HCT116 (cell line): ENCODE measurements at regions not wholly inside any gene's neighbourhood (a gene's known extent, or its start where the extent isn't known, plus 50 kb on each side); places are given as distances from the start of the nearest gene placed in this dataset.

ENCODE experiments used
- ATAC-seq: fragments of 200-7000 bp; cut with Tn5 transposase; 2 replicates; pipeline ENCODE4 v1.9.1; 2020; ENCODE audit warnings: mild to moderate bottlenecking, moderate library complexity
- BruUV-seq: library from RNA; stranded (reverse); fragments of 400-500 nt; replicated peaks from 2 replicates; lab custom pipeline; 2021; lab: Mats Ljungman, UMichigan
- CTCF ChIA-PET: fragments of 300-600 bp; sonication (Branson Sonifier 250); formaldehyde crosslinking; loops from one replicate; lab custom pipeline; 2021; ENCODE audit warnings: antibody characterized with exemption; lab: Charles Lee
- POLR2A ChIA-PET: fragments of 300-600, 350-600 bp; sonication (Branson Sonifier 250); formaldehyde crosslinking; loops from one replicate; lab custom pipeline; 2021; ENCODE audit warnings: antibody characterized with exemption; lab: Charles Lee
- RAD21 ChIA-PET, 2 experiments: fragments of 300-600 bp; sonication (Branson Sonifier 250); formaldehyde crosslinking; loops; one replicate each; lab custom pipeline; 2023; ENCODE audit warnings: low total read pairs in 2 of 2; ENCODE audit not compliant: uncharacterized antibody in 2 of 2, unreplicated experiment in 2 of 2, low non-redundant PET in 1 of 2; lab: Charles Lee
- DNase-seq: peaks from one replicate; pipeline ENCODE4 v3.0.0-alpha.2; 2010; ENCODE audit warnings: low read depth, low spot score
- H2AFZ ChIP-seq: fragments of 200-600 bp; shearing (Covaris generic), sonication (generic); 2 replicates; pipeline ENCODE4 v1.6.1; 2017; ENCODE audit warnings: low read depth, mixed run types, mixed read lengths, antibody characterized with exemption, low read length; ENCODE audit not compliant: poor library complexity, severe bottlenecking
- H3K27ac ChIP-seq: 2 replicates; pipeline ENCODE4 v1.5.1; 2012; ENCODE audit warnings: low read depth, low read length
- H3K27me3 ChIP-seq: fragments of 200-600 bp; sonication (generic); 2 replicates; pipeline ENCODE4 v1.6.1; 2016; ENCODE audit warnings: mixed run types, low read length, mixed read lengths; ENCODE audit not compliant: insufficient read depth
- H3K36me3 ChIP-seq, 2 experiments: fragments of 200-500 bp in 1 of 2; fragments of 200-600 bp in 1 of 2; sonication (Bioruptor generic) in 1 of 2; sonication (generic) in 1 of 2; 2 replicates each; pipeline versions ENCODE4 v1.5.1 to v1.6.1; 2014 to 2016; ENCODE audit warnings: low read length in 2 of 2, inconsistent platforms in 1 of 2, mixed read lengths in 1 of 2, mixed run types in 1 of 2; ENCODE audit not compliant: insufficient read depth in 2 of 2, control insufficient read depth in 1 of 2
- H3K4me1 ChIP-seq, 2 experiments: fragments of 200-600 bp in 1 of 2; sonication (generic) in 1 of 2; 2 replicates each; pipeline versions ENCODE4 v1.5.1 to v1.6.1; 2012 to 2017; ENCODE audit warnings: low read length in 2 of 2, inconsistent platforms in 1 of 2, mild to moderate bottlenecking in 1 of 2, mixed read lengths in 1 of 2, mixed run types in 1 of 2, moderate library complexity in 1 of 2; ENCODE audit not compliant: insufficient read depth in 2 of 2, control insufficient read depth in 1 of 2
- H3K4me2 ChIP-seq: fragments of 200-600 bp; sonication (generic); 2 replicates; pipeline ENCODE4 v1.6.1; 2017; ENCODE audit warnings: mixed run types, low read length, mixed read lengths
- H3K4me3 ChIP-seq, 2 experiments: fragments of 200-600 bp in 1 of 2; sonication (generic) in 1 of 2; replicated peaks in 1 of 2; 2 replicates each; pipeline ENCODE4 v1.5.1; 2011 to 2016; ENCODE audit warnings: low read length in 2 of 2, control low read depth in 1 of 2, low read depth in 1 of 2, mild to moderate bottlenecking in 1 of 2, mixed read lengths in 1 of 2, mixed run types in 1 of 2
- H3K79me2 ChIP-seq: fragments of 200-600 bp; sonication (generic); 2 replicates; pipeline ENCODE4 v1.6.1; 2017; ENCODE audit warnings: mild to moderate bottlenecking, mixed run types, low read length, moderate library complexity, mixed read lengths; ENCODE audit not compliant: insufficient read depth
- H3K9ac ChIP-seq: fragments of 200-600 bp; sonication (generic); 2 replicates; pipeline ENCODE4 v1.6.1; 2016; ENCODE audit warnings: low read length, mixed read lengths
- H3K9me2 ChIP-seq: fragments of 200-600 bp; sonication (generic), shearing (Covaris generic); 2 replicates; pipeline ENCODE4 v1.6.1; 2017; ENCODE audit warnings: mixed run types, mild to moderate bottlenecking, moderate library complexity; ENCODE audit not compliant: insufficient read depth
- H3K9me3 ChIP-seq, 2 experiments: fragments of 200-500 bp in 1 of 2; fragments of 200-600 bp in 1 of 2; sonication (Bioruptor generic) in 1 of 2; sonication (generic) in 1 of 2; 2 replicates each; pipeline ENCODE4 v1.6.1; 2014 to 2017; ENCODE audit warnings: low read length in 2 of 2, mixed read lengths in 2 of 2, inconsistent platforms in 1 of 2, low read depth in 1 of 2, mild to moderate bottlenecking in 1 of 2, mixed run types in 1 of 2, moderate library complexity in 1 of 2; ENCODE audit not compliant: control insufficient read depth in 1 of 2, insufficient read depth in 1 of 2
- H4K20me1 ChIP-seq: fragments of 200-600 bp; sonication (generic), shearing (Covaris generic); 2 replicates; pipeline ENCODE4 v1.6.1; 2017; ENCODE audit warnings: mixed run types, mild to moderate bottlenecking, moderate library complexity; ENCODE audit not compliant: insufficient read depth
- CBX3 ChIP-seq: IDR thresholded peaks from 2 replicates; pipeline ENCODE4 v1.6.1; 2012; ENCODE audit warnings: low read depth
- CEBPB ChIP-seq: IDR thresholded peaks from 2 replicates; pipeline ENCODE4 v1.6.1; 2012; ENCODE audit warnings: low read depth
- EGR1 ChIP-seq: IDR thresholded peaks from 2 replicates; pipeline ENCODE4 v1.6.1; 2012; ENCODE audit warnings: low read depth
- ELF1 ChIP-seq: IDR thresholded peaks from 2 replicates; pipeline ENCODE4 v1.6.1; 2012; ENCODE audit warnings: low read depth, borderline replicate concordance
- EZH2 ChIP-seq: fragments of 200-600 bp; sonication (generic); IDR thresholded peaks from 2 replicates; pipeline ENCODE4 v1.6.1; 2017; ENCODE audit warnings: antibody characterized with exemption, mixed run types
- EZH2phosphoT487 ChIP-seq: fragments of 200-600 bp; IDR thresholded peaks from 2 replicates; pipeline ENCODE4 v1.6.1; 2018; ENCODE audit warnings: antibody characterized with exemption, borderline replicate concordance
- FOSL1 ChIP-seq: IDR thresholded peaks from 2 replicates; pipeline ENCODE4 v1.6.1; 2012; ENCODE audit warnings: low read depth
- JUND ChIP-seq: IDR thresholded peaks from 2 replicates; pipeline ENCODE4 v1.6.1; 2012
- POLR2A ChIP-seq: IDR thresholded peaks from 2 replicates; pipeline ENCODE4 v1.7.0; 2011; ENCODE audit warnings: borderline replicate concordance; ENCODE audit not compliant: insufficient read depth, insufficient read length; ENCODE audit errors: extremely low read depth
- POLR2AphosphoS5 ChIP-seq: IDR thresholded peaks from 2 replicates; pipeline ENCODE4 v1.6.1; 2011; ENCODE audit warnings: mild to moderate bottlenecking, low read depth, low read length, moderate library complexity
- RAD21 ChIP-seq: IDR thresholded peaks from 2 replicates; pipeline ENCODE4 v1.6.1; 2012; ENCODE audit warnings: low read depth, mild to moderate bottlenecking
- SP1 ChIP-seq: IDR thresholded peaks from 2 replicates; pipeline ENCODE4 v1.6.1; 2012; ENCODE audit warnings: low read depth
- SRF ChIP-seq: IDR thresholded peaks from 2 replicates; pipeline ENCODE4 v1.6.1; 2012; ENCODE audit warnings: low read depth
- TCF7L2 ChIP-seq: IDR thresholded peaks from 2 replicates; pipeline ENCODE4 v1.7.0; 2011; ENCODE audit warnings: borderline replicate concordance, inconsistent platforms; ENCODE audit not compliant: insufficient read depth, insufficient read length; ENCODE audit errors: extremely low read depth
- YY1 ChIP-seq: IDR thresholded peaks from 2 replicates; pipeline ENCODE4 v1.6.1; 2011; ENCODE audit warnings: low read length, low read depth, moderate library complexity, mild to moderate bottlenecking; ENCODE audit not compliant: insufficient replicate concordance; ENCODE audit errors: extremely low read depth
- ZFX ChIP-seq: fragments of 450-650 bp; IDR thresholded peaks from 2 replicates; pipeline ENCODE4 v1.6.1; 2017
- ZNF274 ChIP-seq: fragments of 200-500 bp; sonication (Bioruptor generic); IDR thresholded peaks from 2 replicates; pipeline ENCODE4 v1.6.1; 2014; ENCODE audit warnings: mild to moderate bottlenecking, low read depth, low read length, inconsistent platforms
- intact Hi-C: fragments of 100-400 bp; cut with micrococcal nuclease; formaldehyde crosslinking; loops from 2 replicates; pipeline ENCODE4 v1.10.0; 2022
- TF ChIP-seq, protein P1 (sequence below): IDR thresholded peaks from 2 replicates; pipeline ENCODE4 v1.6.1; 2011; ENCODE audit warnings: mild to moderate bottlenecking, low read length, moderate library complexity; ENCODE audit not compliant: insufficient replicate concordance; ENCODE audit errors: extremely low read depth
- TF ChIP-seq, protein P2 (sequence below), 3 experiments: fragments of 200-600 bp in 1 of 3; sonication (generic) in 1 of 3; IDR thresholded peaks in 2 of 3; conservative IDR thresholded peaks in 1 of 3; 2 replicates each; pipeline ENCODE4 v1.5.1; 2012 to 2017; ENCODE audit warnings: low read depth in 2 of 3, low read length in 2 of 3, antibody characterized with exemption in 1 of 3, borderline replicate concordance in 1 of 3, control low read depth in 1 of 3, mild to moderate bottlenecking in 1 of 3, mixed read lengths in 1 of 3, mixed run types in 1 of 3, moderate library complexity in 1 of 3; ENCODE audit not compliant: insufficient read depth in 1 of 3
- TF ChIP-seq, protein P3 (sequence below): IDR thresholded peaks from 2 replicates; pipeline ENCODE4 v1.6.1; 2012; ENCODE audit warnings: low read depth

DNA sequence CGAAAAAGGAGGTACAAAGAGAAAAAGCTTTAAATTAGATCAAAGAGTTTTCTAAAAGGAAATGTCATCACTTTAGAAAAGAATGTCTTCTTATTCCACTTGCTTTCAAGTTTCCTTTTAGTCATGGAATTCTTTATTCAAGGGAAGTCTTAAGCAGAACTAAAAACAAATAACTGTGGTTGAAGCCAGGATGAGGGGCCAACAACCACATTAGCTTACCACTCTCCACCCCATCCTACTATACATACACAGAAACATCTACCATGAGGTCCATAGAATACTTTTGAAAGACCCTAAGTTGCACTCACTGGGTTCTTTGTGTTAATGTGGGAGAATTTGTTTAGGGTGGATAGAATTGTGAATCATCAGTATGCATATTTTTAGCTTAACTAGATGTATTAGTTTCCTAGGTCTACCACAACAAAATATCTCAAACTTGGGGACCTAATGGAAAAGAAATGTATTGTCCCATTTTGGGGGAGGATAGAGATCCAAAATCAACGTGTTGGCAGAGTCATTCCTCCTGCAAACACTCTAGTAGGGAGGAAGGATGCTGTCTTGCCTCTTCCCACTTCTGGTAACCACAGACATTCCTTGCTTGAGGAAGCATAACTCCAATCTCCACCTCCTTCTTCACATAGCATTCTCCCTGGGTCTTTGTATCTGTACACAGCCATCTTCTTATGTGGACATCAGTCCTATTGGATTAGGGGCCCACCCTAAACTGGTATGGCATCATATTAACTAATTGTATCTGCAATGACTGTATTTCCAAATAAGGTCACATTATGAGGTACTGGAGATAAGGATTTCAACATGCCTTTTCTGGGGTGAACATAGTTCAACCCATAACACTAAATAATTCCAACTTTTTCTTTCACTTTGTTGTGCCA is 239.4 kb downstream of the LURAP1L start:
- H3K9me3 ChIP-seq: no peaks in the 10 kb centered on the region
- POLR2A ChIA-PET: interaction anchor here (1.0 kb wide), 1 partner anchor 26 kb away, joined by 4 read pairs; no protein-coding TSS in a partner anchor
- no peaks in the 10 kb centered on the region for H4K20me1 ChIP-seq
- H3K9ac ChIP-seq: no peak overlapping the region
- RAD21 ChIA-PET: no interaction called here
- TF ChIP-seq, protein P1, sequence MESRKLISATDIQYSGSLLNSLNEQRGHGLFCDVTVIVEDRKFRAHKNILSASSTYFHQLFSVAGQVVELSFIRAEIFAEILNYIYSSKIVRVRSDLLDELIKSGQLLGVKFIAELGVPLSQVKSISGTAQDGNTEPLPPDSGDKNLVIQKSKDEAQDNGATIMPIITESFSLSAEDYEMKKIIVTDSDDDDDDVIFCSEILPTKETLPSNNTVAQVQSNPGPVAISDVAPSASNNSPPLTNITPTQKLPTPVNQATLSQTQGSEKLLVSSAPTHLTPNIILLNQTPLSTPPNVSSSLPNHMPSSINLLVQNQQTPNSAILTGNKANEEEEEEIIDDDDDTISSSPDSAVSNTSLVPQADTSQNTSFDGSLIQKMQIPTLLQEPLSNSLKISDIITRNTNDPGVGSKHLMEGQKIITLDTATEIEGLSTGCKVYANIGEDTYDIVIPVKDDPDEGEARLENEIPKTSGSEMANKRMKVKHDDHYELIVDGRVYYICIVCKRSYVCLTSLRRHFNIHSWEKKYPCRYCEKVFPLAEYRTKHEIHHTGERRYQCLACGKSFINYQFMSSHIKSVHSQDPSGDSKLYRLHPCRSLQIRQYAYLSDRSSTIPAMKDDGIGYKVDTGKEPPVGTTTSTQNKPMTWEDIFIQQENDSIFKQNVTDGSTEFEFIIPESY: no peak
- TF ChIP-seq EGR1 (no peak), POLR2AphosphoS5 (no peak), POLR2A (no peak), FOSL1 (no peak), EZH2phosphoT487 (no peak), CBX3 (no peak), SP1 (no peak), YY1 (no peak), JUND (no peak), ELF1 (no peak), ZFX (no peak), TCF7L2 (no peak), CEBPB (no peak), ZNF274 (no peak), SRF (no peak), EZH2 (no peak), RAD21 (no peak)
- TF ChIP-seq, protein P2, sequence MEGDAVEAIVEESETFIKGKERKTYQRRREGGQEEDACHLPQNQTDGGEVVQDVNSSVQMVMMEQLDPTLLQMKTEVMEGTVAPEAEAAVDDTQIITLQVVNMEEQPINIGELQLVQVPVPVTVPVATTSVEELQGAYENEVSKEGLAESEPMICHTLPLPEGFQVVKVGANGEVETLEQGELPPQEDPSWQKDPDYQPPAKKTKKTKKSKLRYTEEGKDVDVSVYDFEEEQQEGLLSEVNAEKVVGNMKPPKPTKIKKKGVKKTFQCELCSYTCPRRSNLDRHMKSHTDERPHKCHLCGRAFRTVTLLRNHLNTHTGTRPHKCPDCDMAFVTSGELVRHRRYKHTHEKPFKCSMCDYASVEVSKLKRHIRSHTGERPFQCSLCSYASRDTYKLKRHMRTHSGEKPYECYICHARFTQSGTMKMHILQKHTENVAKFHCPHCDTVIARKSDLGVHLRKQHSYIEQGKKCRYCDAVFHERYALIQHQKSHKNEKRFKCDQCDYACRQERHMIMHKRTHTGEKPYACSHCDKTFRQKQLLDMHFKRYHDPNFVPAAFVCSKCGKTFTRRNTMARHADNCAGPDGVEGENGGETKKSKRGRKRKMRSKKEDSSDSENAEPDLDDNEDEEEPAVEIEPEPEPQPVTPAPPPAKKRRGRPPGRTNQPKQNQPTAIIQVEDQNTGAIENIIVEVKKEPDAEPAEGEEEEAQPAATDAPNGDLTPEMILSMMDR (IDR thresholded peaks at IDR 0.05 in 2 of 3, conservative IDR thresholded peaks at IDR 0.05 in 1 of 3; ENCODE audit: borderline replicate concordance in 1 of 3, insufficient read depth in 1 of 3, low read depth in 2 of 3, low read length in 2 of 3): no peak
- TF ChIP-seq, protein P3, sequence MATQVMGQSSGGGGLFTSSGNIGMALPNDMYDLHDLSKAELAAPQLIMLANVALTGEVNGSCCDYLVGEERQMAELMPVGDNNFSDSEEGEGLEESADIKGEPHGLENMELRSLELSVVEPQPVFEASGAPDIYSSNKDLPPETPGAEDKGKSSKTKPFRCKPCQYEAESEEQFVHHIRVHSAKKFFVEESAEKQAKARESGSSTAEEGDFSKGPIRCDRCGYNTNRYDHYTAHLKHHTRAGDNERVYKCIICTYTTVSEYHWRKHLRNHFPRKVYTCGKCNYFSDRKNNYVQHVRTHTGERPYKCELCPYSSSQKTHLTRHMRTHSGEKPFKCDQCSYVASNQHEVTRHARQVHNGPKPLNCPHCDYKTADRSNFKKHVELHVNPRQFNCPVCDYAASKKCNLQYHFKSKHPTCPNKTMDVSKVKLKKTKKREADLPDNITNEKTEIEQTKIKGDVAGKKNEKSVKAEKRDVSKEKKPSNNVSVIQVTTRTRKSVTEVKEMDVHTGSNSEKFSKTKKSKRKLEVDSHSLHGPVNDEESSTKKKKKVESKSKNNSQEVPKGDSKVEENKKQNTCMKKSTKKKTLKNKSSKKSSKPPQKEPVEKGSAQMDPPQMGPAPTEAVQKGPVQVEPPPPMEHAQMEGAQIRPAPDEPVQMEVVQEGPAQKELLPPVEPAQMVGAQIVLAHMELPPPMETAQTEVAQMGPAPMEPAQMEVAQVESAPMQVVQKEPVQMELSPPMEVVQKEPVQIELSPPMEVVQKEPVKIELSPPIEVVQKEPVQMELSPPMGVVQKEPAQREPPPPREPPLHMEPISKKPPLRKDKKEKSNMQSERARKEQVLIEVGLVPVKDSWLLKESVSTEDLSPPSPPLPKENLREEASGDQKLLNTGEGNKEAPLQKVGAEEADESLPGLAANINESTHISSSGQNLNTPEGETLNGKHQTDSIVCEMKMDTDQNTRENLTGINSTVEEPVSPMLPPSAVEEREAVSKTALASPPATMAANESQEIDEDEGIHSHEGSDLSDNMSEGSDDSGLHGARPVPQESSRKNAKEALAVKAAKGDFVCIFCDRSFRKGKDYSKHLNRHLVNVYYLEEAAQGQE: no peak
- H3K79me2 ChIP-seq: no peaks in the 10 kb centered on the region
- H3K4me1 ChIP-seq: no peaks in the 10 kb centered on the region
- H3K27ac ChIP-seq: no peak overlapping the region
- no peak overlapping the region for H3K4me3 ChIP-seq
- no peak overlapping the region for H3K4me2 ChIP-seq
- no TSS peak for BruUV-seq
- no peak for DNase-seq
- H3K36me3 ChIP-seq: no peaks in the 10 kb centered on the region
- CTCF ChIA-PET: interaction anchor here (1.1 kb wide), 1 partner anchor 295 kb away, joined by 4 read pairs; no protein-coding TSS in a partner anchor
- intact Hi-C loops: loop anchor here (10.0 kb wide), 1 partner anchor 119 kb away; no protein-coding TSS in a partner anchor
- no peak overlapping the region for H2AFZ ChIP-seq
- peaks cover 11% of the 10 kb centered on the region; the same call in 1 of the 2 replicates for H3K27me3 ChIP-seq
- H3K9me2 ChIP-seq: no peaks in the 10 kb centered on the region
- no peak for ATAC-seq
